HCT116 (cell line): ENCODE measurements at regions not wholly inside any gene's neighbourhood (a gene's known extent, or its start where the extent isn't known, plus 50 kb on each side); places are given as distances from the start of the nearest gene placed in this dataset.

ENCODE experiments used
- ATAC-seq: fragments of 200-7000 bp; cut with Tn5 transposase; 2 replicates; pipeline ENCODE4 v1.9.1; 2020; ENCODE audit warnings: mild to moderate bottlenecking, moderate library complexity
- BruUV-seq: library from RNA; stranded (reverse); fragments of 400-500 nt; replicated peaks from 2 replicates; lab custom pipeline; 2021; lab: Mats Ljungman, UMichigan
- CTCF ChIA-PET: fragments of 300-600 bp; sonication (Branson Sonifier 250); formaldehyde crosslinking; loops from one replicate; lab custom pipeline; 2021; ENCODE audit warnings: antibody characterized with exemption; lab: Charles Lee
- POLR2A ChIA-PET: fragments of 300-600, 350-600 bp; sonication (Branson Sonifier 250); formaldehyde crosslinking; loops from one replicate; lab custom pipeline; 2021; ENCODE audit warnings: antibody characterized with exemption; lab: Charles Lee
- RAD21 ChIA-PET, 2 experiments: fragments of 300-600 bp; sonication (Branson Sonifier 250); formaldehyde crosslinking; loops; one replicate each; lab custom pipeline; 2023; ENCODE audit warnings: low total read pairs in 2 of 2; ENCODE audit not compliant: uncharacterized antibody in 2 of 2, unreplicated experiment in 2 of 2, low non-redundant PET in 1 of 2; lab: Charles Lee
- DNase-seq: peaks from one replicate; pipeline ENCODE4 v3.0.0-alpha.2; 2010; ENCODE audit warnings: low read depth, low spot score
- H2AFZ ChIP-seq: fragments of 200-600 bp; shearing (Covaris generic), sonication (generic); 2 replicates; pipeline ENCODE4 v1.6.1; 2017; ENCODE audit warnings: low read depth, mixed run types, mixed read lengths, antibody characterized with exemption, low read length; ENCODE audit not compliant: poor library complexity, severe bottlenecking
- H3K27ac ChIP-seq: 2 replicates; pipeline ENCODE4 v1.5.1; 2012; ENCODE audit warnings: low read depth, low read length
- H3K27me3 ChIP-seq: fragments of 200-600 bp; sonication (generic); 2 replicates; pipeline ENCODE4 v1.6.1; 2016; ENCODE audit warnings: mixed run types, low read length, mixed read lengths; ENCODE audit not compliant: insufficient read depth
- H3K36me3 ChIP-seq, 2 experiments: fragments of 200-500 bp in 1 of 2; fragments of 200-600 bp in 1 of 2; sonication (Bioruptor generic) in 1 of 2; sonication (generic) in 1 of 2; 2 replicates each; pipeline versions ENCODE4 v1.5.1 to v1.6.1; 2014 to 2016; ENCODE audit warnings: low read length in 2 of 2, inconsistent platforms in 1 of 2, mixed read lengths in 1 of 2, mixed run types in 1 of 2; ENCODE audit not compliant: insufficient read depth in 2 of 2, control insufficient read depth in 1 of 2
- H3K4me1 ChIP-seq, 2 experiments: fragments of 200-600 bp in 1 of 2; sonication (generic) in 1 of 2; 2 replicates each; pipeline versions ENCODE4 v1.5.1 to v1.6.1; 2012 to 2017; ENCODE audit warnings: low read length in 2 of 2, inconsistent platforms in 1 of 2, mild to moderate bottlenecking in 1 of 2, mixed read lengths in 1 of 2, mixed run types in 1 of 2, moderate library complexity in 1 of 2; ENCODE audit not compliant: insufficient read depth in 2 of 2, control insufficient read depth in 1 of 2
- H3K4me2 ChIP-seq: fragments of 200-600 bp; sonication (generic); 2 replicates; pipeline ENCODE4 v1.6.1; 2017; ENCODE audit warnings: mixed run types, low read length, mixed read lengths
- H3K4me3 ChIP-seq, 2 experiments: fragments of 200-600 bp in 1 of 2; sonication (generic) in 1 of 2; replicated peaks in 1 of 2; 2 replicates each; pipeline ENCODE4 v1.5.1; 2011 to 2016; ENCODE audit warnings: low read length in 2 of 2, control low read depth in 1 of 2, low read depth in 1 of 2, mild to moderate bottlenecking in 1 of 2, mixed read lengths in 1 of 2, mixed run types in 1 of 2
- H3K79me2 ChIP-seq: fragments of 200-600 bp; sonication (generic); 2 replicates; pipeline ENCODE4 v1.6.1; 2017; ENCODE audit warnings: mild to moderate bottlenecking, mixed run types, low read length, moderate library complexity, mixed read lengths; ENCODE audit not compliant: insufficient read depth
- H3K9ac ChIP-seq: fragments of 200-600 bp; sonication (generic); 2 replicates; pipeline ENCODE4 v1.6.1; 2016; ENCODE audit warnings: low read length, mixed read lengths
- H3K9me2 ChIP-seq: fragments of 200-600 bp; sonication (generic), shearing (Covaris generic); 2 replicates; pipeline ENCODE4 v1.6.1; 2017; ENCODE audit warnings: mixed run types, mild to moderate bottlenecking, moderate library complexity; ENCODE audit not compliant: insufficient read depth
- H3K9me3 ChIP-seq, 2 experiments: fragments of 200-500 bp in 1 of 2; fragments of 200-600 bp in 1 of 2; sonication (Bioruptor generic) in 1 of 2; sonication (generic) in 1 of 2; 2 replicates each; pipeline ENCODE4 v1.6.1; 2014 to 2017; ENCODE audit warnings: low read length in 2 of 2, mixed read lengths in 2 of 2, inconsistent platforms in 1 of 2, low read depth in 1 of 2, mild to moderate bottlenecking in 1 of 2, mixed run types in 1 of 2, moderate library complexity in 1 of 2; ENCODE audit not compliant: control insufficient read depth in 1 of 2, insufficient read depth in 1 of 2
- H4K20me1 ChIP-seq: fragments of 200-600 bp; sonication (generic), shearing (Covaris generic); 2 replicates; pipeline ENCODE4 v1.6.1; 2017; ENCODE audit warnings: mixed run types, mild to moderate bottlenecking, moderate library complexity; ENCODE audit not compliant: insufficient read depth
- ATF3 ChIP-seq: IDR thresholded peaks from 2 replicates; pipeline ENCODE4 v1.6.1; 2012
- CBX3 ChIP-seq: IDR thresholded peaks from 2 replicates; pipeline ENCODE4 v1.6.1; 2012; ENCODE audit warnings: low read depth
- EGR1 ChIP-seq: IDR thresholded peaks from 2 replicates; pipeline ENCODE4 v1.6.1; 2012; ENCODE audit warnings: low read depth
- ELF1 ChIP-seq: IDR thresholded peaks from 2 replicates; pipeline ENCODE4 v1.6.1; 2012; ENCODE audit warnings: low read depth, borderline replicate concordance
- EZH2 ChIP-seq: fragments of 200-600 bp; sonication (generic); IDR thresholded peaks from 2 replicates; pipeline ENCODE4 v1.6.1; 2017; ENCODE audit warnings: antibody characterized with exemption, mixed run types
- EZH2phosphoT487 ChIP-seq: fragments of 200-600 bp; IDR thresholded peaks from 2 replicates; pipeline ENCODE4 v1.6.1; 2018; ENCODE audit warnings: antibody characterized with exemption, borderline replicate concordance
- FOSL1 ChIP-seq: IDR thresholded peaks from 2 replicates; pipeline ENCODE4 v1.6.1; 2012; ENCODE audit warnings: low read depth
- JUND ChIP-seq: IDR thresholded peaks from 2 replicates; pipeline ENCODE4 v1.6.1; 2012
- MAX ChIP-seq: IDR thresholded peaks from 2 replicates; pipeline ENCODE4 v1.6.1; 2012
- POLR2A ChIP-seq: IDR thresholded peaks from 2 replicates; pipeline ENCODE4 v1.7.0; 2011; ENCODE audit warnings: borderline replicate concordance; ENCODE audit not compliant: insufficient read depth, insufficient read length; ENCODE audit errors: extremely low read depth
- POLR2AphosphoS5 ChIP-seq: IDR thresholded peaks from 2 replicates; pipeline ENCODE4 v1.6.1; 2011; ENCODE audit warnings: mild to moderate bottlenecking, low read depth, low read length, moderate library complexity
- RAD21 ChIP-seq: IDR thresholded peaks from 2 replicates; pipeline ENCODE4 v1.6.1; 2012; ENCODE audit warnings: low read depth, mild to moderate bottlenecking
- SIN3A ChIP-seq: IDR thresholded peaks from 2 replicates; pipeline ENCODE4 v1.6.1; 2012; ENCODE audit warnings: low read depth
- SP1 ChIP-seq: IDR thresholded peaks from 2 replicates; pipeline ENCODE4 v1.6.1; 2012; ENCODE audit warnings: low read depth
- SRF ChIP-seq: IDR thresholded peaks from 2 replicates; pipeline ENCODE4 v1.6.1; 2012; ENCODE audit warnings: low read depth
- TCF7L2 ChIP-seq: IDR thresholded peaks from 2 replicates; pipeline ENCODE4 v1.7.0; 2011; ENCODE audit warnings: borderline replicate concordance, inconsistent platforms; ENCODE audit not compliant: insufficient read depth, insufficient read length; ENCODE audit errors: extremely low read depth
- YY1 ChIP-seq: IDR thresholded peaks from 2 replicates; pipeline ENCODE4 v1.6.1; 2011; ENCODE audit warnings: low read length, low read depth, moderate library complexity, mild to moderate bottlenecking; ENCODE audit not compliant: insufficient replicate concordance; ENCODE audit errors: extremely low read depth
- ZFX ChIP-seq: fragments of 450-650 bp; IDR thresholded peaks from 2 replicates; pipeline ENCODE4 v1.6.1; 2017
- ZNF274 ChIP-seq: fragments of 200-500 bp; sonication (Bioruptor generic); IDR thresholded peaks from 2 replicates; pipeline ENCODE4 v1.6.1; 2014; ENCODE audit warnings: mild to moderate bottlenecking, low read depth, low read length, inconsistent platforms
- intact Hi-C: fragments of 100-400 bp; cut with micrococcal nuclease; formaldehyde crosslinking; loops from 2 replicates; pipeline ENCODE4 v1.10.0; 2022

GRCh38 chr3:180828723-180829408 lies 83.6 kb upstream of the FXR1 start:
- intact Hi-C loops: no loop called here
- Histone ChIP-seq H3K9me2 (no peaks in the 10 kb centered on the region), H3K9ac (no peak overlapping the region), H3K4me2 (no peak overlapping the region), H3K9me3 (no peaks in the 10 kb centered on the region), H4K20me1 (no peaks in the 10 kb centered on the region; the same call in 1 of the 2 replicates), H3K4me3 (no peak overlapping the region), H3K4me1 (no peaks in the 10 kb centered on the region), H3K27ac (no peak overlapping the region), H3K36me3 (no peaks in the 10 kb centered on the region), H3K27me3 (peaks cover 10% of the 10 kb centered on the region), H2AFZ (no peak overlapping the region), H3K79me2 (no peaks in the 10 kb centered on the region)
- ATAC-seq (no peak), DNase-seq (no peak)
- ChIA-PET RAD21 (no interaction called here), POLR2A (no interaction called here), CTCF (no interaction called here)
- no TSS peak for BruUV-seq
- TF ChIP-seq ELF1 (no peak), SIN3A (no peak), SP1 (no peak), MAX (no peak), POLR2AphosphoS5 (no peak), JUND (no peak), SRF (no peak), CBX3 (no peak)

DNA sequence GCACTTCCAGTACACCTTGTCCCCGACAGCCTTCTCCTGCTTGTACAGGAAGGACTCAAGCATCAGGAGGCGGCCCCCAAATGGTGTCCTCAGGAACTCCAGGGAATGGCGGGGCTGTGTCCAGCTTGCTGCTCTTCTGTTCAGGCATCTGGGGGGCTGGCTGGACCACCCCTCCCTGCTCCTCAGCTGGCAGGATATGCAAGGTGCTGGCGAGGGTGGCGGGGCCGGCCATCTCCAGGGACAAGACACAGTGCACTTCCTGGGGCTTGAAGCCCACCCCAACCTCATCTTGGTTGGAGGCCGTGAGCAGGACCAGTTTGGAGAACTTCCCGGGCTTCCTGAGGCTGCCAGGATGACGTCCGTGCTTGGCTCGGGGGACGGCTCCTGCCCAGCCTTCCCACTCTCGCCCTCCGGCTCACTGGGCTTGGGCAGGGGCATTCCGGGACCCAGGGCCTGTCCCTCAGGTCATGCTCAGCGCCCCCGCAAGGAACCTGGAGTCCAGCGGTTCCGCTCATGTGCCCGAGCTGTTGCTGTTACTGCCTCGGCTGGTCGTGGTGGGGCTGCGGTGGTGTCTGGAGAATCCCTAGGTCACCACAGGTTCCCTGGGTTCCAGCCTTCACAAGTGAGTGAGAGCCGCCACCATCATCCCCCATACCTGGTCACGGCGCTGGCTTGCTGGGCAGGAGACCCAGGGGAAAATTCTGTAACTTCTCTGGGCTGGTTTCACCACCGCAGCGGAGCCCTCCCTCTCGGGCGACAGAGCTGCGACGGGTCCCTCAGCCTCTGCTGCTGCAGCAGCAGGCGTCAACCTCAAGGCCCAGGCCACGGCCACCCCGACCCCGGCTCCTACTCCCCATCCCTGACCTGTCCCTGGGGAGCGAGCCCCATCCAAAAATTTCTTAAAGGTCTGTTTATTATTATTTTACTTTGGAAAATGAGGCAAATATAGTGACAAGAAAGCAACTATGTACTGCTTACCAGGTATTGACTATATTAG lies 82.8 kb upstream of the FXR1 start:
- intact Hi-C loops: no loop called here
- ATAC-seq (no peak), DNase-seq (no peak)
- CTCF ChIA-PET: no interaction called here
- RAD21 ChIA-PET: no interaction called here
- POLR2A ChIA-PET: no interaction called here
- Histone ChIP-seq H3K9me2 (no peaks in the 10 kb centered on the region), H3K27ac (no peak overlapping the region), H3K9me3 (no peaks in the 10 kb centered on the region), H2AFZ (no peak overlapping the region), H3K4me2 (no peak overlapping the region), H4K20me1 (no peaks in the 10 kb centered on the region), H3K27me3 (peaks cover 12% of the 10 kb centered on the region), H3K9ac (no peak overlapping the region), H3K4me3 (no peak overlapping the region), H3K36me3 (no peaks in the 10 kb centered on the region), H3K79me2 (no peaks in the 10 kb centered on the region), H3K4me1 (no peaks in the 10 kb centered on the region)
- BruUV-seq: no TSS peak
- no peak for TF ChIP-seq JUND
- no peak for TF ChIP-seq RAD21
- no peak for TF ChIP-seq SRF
- no peak for TF ChIP-seq EZH2phosphoT487
- TF ChIP-seq EZH2: no peak
- no peak for TF ChIP-seq ZNF274
- no peak for TF ChIP-seq SIN3A
- TF ChIP-seq EGR1: no peak
- no peak for TF ChIP-seq ZFX
- TF ChIP-seq POLR2A: no peak
- TF ChIP-seq TCF7L2: no peak
- TF ChIP-seq YY1: no peak
- TF ChIP-seq ATF3: no peak
- TF ChIP-seq FOSL1: no peak
